WERI-Rb-1 (cell line): ENCODE measurements at regions not wholly inside any gene's neighbourhood (a gene's known extent, or its start where the extent isn't known, plus 50 kb on each side); places are given as distances from the start of the nearest gene placed in this dataset.

ENCODE experiments used
- DNase-seq: peaks from one replicate; pipeline ENCODE4 v3.0.0-alpha.2; 2020
- H3K27ac ChIP-seq: fragments of 250-450 bp; sonication (Bioruptor Pico); 2 replicates; pipeline ENCODE4 v1.5.1; 2020; ENCODE audit warnings: mild to moderate bottlenecking, moderate library complexity
- H3K27me3 ChIP-seq: fragments of 250-450 bp; sonication (Bioruptor Pico); 2 replicates; pipeline ENCODE4 v1.5.1; 2021; ENCODE audit warnings: mild to moderate bottlenecking, low read depth, moderate library complexity; ENCODE audit not compliant: insufficient read depth, severe bottlenecking
- H3K36me3 ChIP-seq: fragments of 250-450 bp; sonication (Bioruptor Pico); 2 replicates; pipeline ENCODE4 v1.5.1; 2020; ENCODE audit warnings: mild to moderate bottlenecking, moderate library complexity
- H3K4me3 ChIP-seq: 2 replicates; pipeline ENCODE4 v1.5.1; 2011; ENCODE audit warnings: low read depth, mild to moderate bottlenecking, control low read depth, low read length
- H3K9me3 ChIP-seq: fragments of 250-450 bp; sonication (Bioruptor Pico); 2 replicates; pipeline ENCODE4 v1.5.1; 2021; ENCODE audit warnings: mild to moderate bottlenecking, moderate library complexity; ENCODE audit not compliant: severe bottlenecking
- CTCF ChIP-seq: IDR thresholded peaks from 2 replicates; pipeline ENCODE4 v1.5.1; 2011; ENCODE audit warnings: low read depth, mild to moderate bottlenecking, control low read depth, inconsistent platforms, low read length

- no peak overlapping the region for H3K4me3 ChIP-seq
- no peaks in the 10 kb centered on the region for H3K9me3 ChIP-seq
- no peaks in the 10 kb centered on the region for H3K27me3 ChIP-seq
- TF ChIP-seq CTCF, result no peak
- no peaks in the 10 kb centered on the region for H3K36me3 ChIP-seq
- no peak for DNase-seq
- no peak overlapping the region for H3K27ac ChIP-seq
Observed at GRCh38 chr10:30116041-30116491, 56.7 kb upstream of the JCAD start.

- H3K27me3 ChIP-seq, result no peaks in the 10 kb centered on the region
- no peak overlapping the region for H3K4me3 ChIP-seq
- H3K27ac ChIP-seq, result no peak overlapping the region
- no peak for DNase-seq
- no peak for TF ChIP-seq CTCF
- H3K36me3 ChIP-seq, result no peaks in the 10 kb centered on the region
- no peaks in the 10 kb centered on the region for H3K9me3 ChIP-seq
Observed at GRCh38 chr10:30115626-30115940, 56.2 kb upstream of the JCAD start.

- Histone ChIP-seq H3K4me3 (no peak overlapping the region), H3K36me3 (no peaks in the 10 kb centered on the region), H3K9me3 (no peaks in the 10 kb centered on the region), H3K27ac (no peak overlapping the region), H3K27me3 (no peaks in the 10 kb centered on the region)
- no peak for TF ChIP-seq CTCF
- DNase-seq, result no peak
Observed at GRCh38 chr10:30114881-30115625, 55.7 kb upstream of the JCAD start.

GRCh38 chr10:30114401-30114800, 55.0 kb upstream of the JCAD start:
- no peak overlapping the region for H3K27ac ChIP-seq
- no peaks in the 10 kb centered on the region for H3K36me3 ChIP-seq
- H3K27me3 ChIP-seq, result no peaks in the 10 kb centered on the region
- DNase-seq, result no peak
- TF ChIP-seq CTCF, result no peak
- H3K9me3 ChIP-seq, result no peaks in the 10 kb centered on the region
- H3K4me3 ChIP-seq, result no peak overlapping the region

- Histone ChIP-seq H3K9me3 (no peaks in the 10 kb centered on the region), H3K36me3 (no peaks in the 10 kb centered on the region), H3K4me3 (no peak overlapping the region), H3K27me3 (no peaks in the 10 kb centered on the region), H3K27ac (no peak overlapping the region)
- DNase-seq, result no peak
- TF ChIP-seq CTCF, result no peak
Observed at GRCh38 chr10:30111340-30112022, 52.1 kb upstream of the JCAD start.
